GM18517 (cell line): ENCODE measurements at regions not wholly inside any gene's neighbourhood (a gene's known extent, or its start where the extent isn't known, plus 50 kb on each side); places are given as distances from the start of the nearest gene placed in this dataset.
"Not testable (repeated sequence)": the region's sequence is repeated elsewhere in the genome, so short reads cannot be mapped to it uniquely, and the experiment has no call there.

Experiments
- ATAC-seq: cut with Tn5 transposase; IDR thresholded peaks from one replicate; pipeline ENCODE4 v1.9.1; 2021; ENCODE audit warnings: mild to moderate bottlenecking, moderate library complexity; ENCODE audit not compliant: unreplicated experiment

- no peak for ATAC-seq
Measured at GRCh38 chr21:24634749-24635148, 972.5 kb downstream of the MRPL39 start.

- ATAC-seq = no peak
Measured at GRCh38 chr21:24628536-24628935, 978.7 kb downstream of the MRPL39 start.

GRCh38 chr21:24628046-24628445 is 979.2 kb downstream of the MRPL39 start:
- no peak for ATAC-seq

GRCh38 chr21:24617819-24618218 is 989.5 kb downstream of the MRPL39 start:
- ATAC-seq = no peak

GRCh38 chr21:24594082-24594481 is 1013.2 kb downstream of the MRPL39 start:
- no peak for ATAC-seq

- ATAC-seq = no peak
Measured at GRCh38 chr21:24590261-24590660, 1017.0 kb downstream of the MRPL39 start.

- ATAC-seq = no peak
Measured at GRCh38 chr21:24583473-24583872, 1023.8 kb downstream of the MRPL39 start.

GRCh38 chr21:24577301-24577700 is 1030.0 kb downstream of the MRPL39 start:
- ATAC-seq = no peak

GRCh38 chr21:24561291-24561690 is 1046.0 kb downstream of the MRPL39 start:
- no peak for ATAC-seq

- no peak for ATAC-seq
Measured at GRCh38 chr21:24552491-24552890, 1054.8 kb downstream of the MRPL39 start.

GRCh38 chr21:24545807-24546361 is 1061.4 kb downstream of the MRPL39 start:
- no peak for ATAC-seq

- no peak for ATAC-seq
Measured at GRCh38 chr21:24514081-24514733, 1093.1 kb downstream of the MRPL39 start.

- no peak for ATAC-seq
Measured at GRCh38 chr21:24509131-24509530, 1098.2 kb downstream of the MRPL39 start.

- ATAC-seq = no peak
Measured at GRCh38 chr21:24486973-24487372, 1120.3 kb downstream of the MRPL39 start.

- ATAC-seq = not testable (repeated sequence)
Measured at GRCh38 chr21:24483361-24483760, 1123.9 kb downstream of the MRPL39 start.

- ATAC-seq = no peak
Measured at GRCh38 chr21:24470852-24471251, 1136.4 kb downstream of the MRPL39 start.

- ATAC-seq = no peak
Measured at GRCh38 chr21:24456358-24456757, 1150.9 kb downstream of the MRPL39 start.

- no peak for ATAC-seq
Measured at GRCh38 chr21:24450119-24450518, 1157.2 kb downstream of the MRPL39 start.

- no peak for ATAC-seq
Measured at GRCh38 chr21:24445517-24445916, 1161.8 kb downstream of the MRPL39 start.

GRCh38 chr21:24444736-24445135 is 1162.5 kb downstream of the MRPL39 start:
- no peak for ATAC-seq

- no peak for ATAC-seq
Measured at GRCh38 chr21:24436236-24436635, 1171.0 kb downstream of the MRPL39 start.

- peak; percentile 85 for ATAC-seq
Measured at GRCh38 chr21:24428591-24429199, 1178.6 kb downstream of the MRPL39 start.
